ENCODE measurements at regions not wholly inside any gene's neighbourhood (a gene's known extent, or its start where the extent isn't known, plus 50 kb on each side); places are given as distances from the start of the nearest gene placed in this dataset.
"Not testable (repeated sequence)": the region's sequence is repeated elsewhere in the genome, so short reads cannot be mapped to it uniquely, and the experiment has no call there.

DNA sequence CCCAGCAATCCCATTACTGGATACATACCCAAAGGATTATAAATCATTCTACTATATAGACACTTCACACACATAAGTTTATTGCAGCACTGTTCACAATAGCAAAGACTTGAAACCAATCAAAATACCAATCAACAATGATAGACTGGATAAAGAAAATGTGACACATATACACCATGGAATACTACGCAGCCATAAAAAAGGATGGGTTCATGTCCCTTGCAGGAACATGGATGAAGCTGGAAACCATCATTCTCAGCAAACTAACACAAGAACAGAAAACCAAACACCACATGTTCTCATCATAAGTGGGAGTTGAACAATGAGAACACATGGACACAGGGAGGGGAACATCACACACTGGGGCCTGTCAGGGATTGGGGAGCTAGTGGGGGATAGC, 475.4 kb upstream of the NFIA start:
- H3K4me3 ChIP-seq (ENCODE audit: low read length); DNase-seq (ENCODE audit: low read depth, low spot score): not testable (repeated sequence)

DNA sequence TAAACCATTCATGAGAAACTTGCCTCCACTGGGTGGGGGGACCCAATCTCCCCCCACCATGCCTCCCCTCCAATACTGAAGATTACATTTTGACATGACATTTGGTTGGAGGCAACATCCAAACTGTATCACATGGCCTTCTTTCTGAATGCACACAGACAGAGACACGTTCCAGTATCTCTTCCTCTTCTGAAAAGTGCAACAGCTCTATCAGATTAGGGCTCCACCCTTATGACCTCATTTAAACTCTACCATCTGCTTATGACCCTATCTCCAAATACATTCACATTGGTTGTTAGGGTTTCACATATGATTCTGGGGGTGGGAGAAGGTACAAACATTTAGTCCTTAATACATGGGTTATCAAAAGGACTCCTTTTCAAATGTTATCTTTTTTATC, 481.8 kb upstream of the NFIA start:
- no peak overlapping the region for H3K4me3 ChIP-seq (ENCODE audit: low read length)
- no peak for DNase-seq (ENCODE audit: low read depth, low spot score)

DNA sequence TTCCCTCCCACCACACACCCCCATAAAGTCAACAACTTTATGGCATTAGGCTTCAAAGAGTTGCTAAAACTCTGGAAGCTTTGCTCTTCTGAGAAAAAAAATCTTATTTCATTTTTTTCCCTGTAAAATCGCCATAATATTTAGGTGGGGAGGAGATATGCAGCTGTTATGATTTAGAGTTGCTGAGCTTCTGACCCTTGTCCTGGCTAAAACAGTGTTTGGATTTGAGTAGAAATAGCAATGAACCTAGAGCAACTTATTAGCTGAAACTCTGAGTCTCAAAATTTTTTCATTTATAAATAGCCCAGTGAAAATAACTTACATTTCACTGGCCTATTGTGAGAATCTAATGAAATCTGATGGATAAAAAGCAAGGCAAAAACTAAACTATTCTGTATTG, 482.8 kb upstream of the NFIA start:
- no peak overlapping the region for H3K4me3 ChIP-seq (ENCODE audit: low read length)
- no peak for DNase-seq (ENCODE audit: low read depth, low spot score)

DNA sequence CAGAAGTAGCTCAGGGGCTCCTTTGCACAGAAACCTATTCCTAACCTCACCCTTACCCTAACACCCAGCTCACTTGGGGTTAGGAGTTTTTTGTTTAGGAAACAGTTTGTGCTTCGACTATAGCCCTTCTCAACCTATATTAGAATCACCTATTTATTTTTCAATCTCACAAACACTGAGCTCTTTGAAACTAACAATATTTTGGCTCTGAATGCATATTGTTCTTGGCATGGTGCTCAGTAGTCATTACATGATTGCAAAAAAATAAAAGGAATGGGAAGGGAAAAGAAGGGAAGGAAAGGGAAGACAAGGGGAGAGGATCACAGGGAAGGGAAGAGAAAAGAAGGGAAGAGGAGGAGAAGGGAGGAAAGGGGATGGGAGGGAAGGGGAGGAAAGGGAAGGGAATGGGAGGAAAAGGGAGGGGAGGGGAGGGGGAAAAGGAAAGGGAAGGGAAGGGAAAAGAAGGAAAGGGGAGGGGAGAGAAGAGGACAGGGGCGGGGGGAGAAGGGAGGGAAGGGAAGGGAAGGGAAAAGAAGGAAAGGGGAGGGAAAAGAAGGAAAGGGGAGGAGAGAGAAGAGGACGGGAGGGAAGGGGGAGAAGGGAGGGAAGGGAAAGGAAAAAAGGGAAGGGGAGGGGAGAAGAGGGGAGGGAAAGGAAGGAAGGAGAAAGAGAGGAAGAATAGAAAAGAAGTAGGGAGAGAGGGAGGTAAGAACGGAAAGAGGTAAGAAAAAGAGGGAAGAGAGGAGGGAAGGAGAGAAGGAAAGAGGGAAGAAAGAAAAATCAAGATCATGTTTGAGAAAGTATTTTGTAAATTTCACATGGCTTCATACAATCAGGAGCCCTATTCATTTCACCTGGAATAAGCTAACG, 484.1 kb upstream of the NFIA start:
- DNase-seq (ENCODE audit: low read depth, low spot score): no peak
- H3K4me3 ChIP-seq (ENCODE audit: low read length): no peak overlapping the region

DNA sequence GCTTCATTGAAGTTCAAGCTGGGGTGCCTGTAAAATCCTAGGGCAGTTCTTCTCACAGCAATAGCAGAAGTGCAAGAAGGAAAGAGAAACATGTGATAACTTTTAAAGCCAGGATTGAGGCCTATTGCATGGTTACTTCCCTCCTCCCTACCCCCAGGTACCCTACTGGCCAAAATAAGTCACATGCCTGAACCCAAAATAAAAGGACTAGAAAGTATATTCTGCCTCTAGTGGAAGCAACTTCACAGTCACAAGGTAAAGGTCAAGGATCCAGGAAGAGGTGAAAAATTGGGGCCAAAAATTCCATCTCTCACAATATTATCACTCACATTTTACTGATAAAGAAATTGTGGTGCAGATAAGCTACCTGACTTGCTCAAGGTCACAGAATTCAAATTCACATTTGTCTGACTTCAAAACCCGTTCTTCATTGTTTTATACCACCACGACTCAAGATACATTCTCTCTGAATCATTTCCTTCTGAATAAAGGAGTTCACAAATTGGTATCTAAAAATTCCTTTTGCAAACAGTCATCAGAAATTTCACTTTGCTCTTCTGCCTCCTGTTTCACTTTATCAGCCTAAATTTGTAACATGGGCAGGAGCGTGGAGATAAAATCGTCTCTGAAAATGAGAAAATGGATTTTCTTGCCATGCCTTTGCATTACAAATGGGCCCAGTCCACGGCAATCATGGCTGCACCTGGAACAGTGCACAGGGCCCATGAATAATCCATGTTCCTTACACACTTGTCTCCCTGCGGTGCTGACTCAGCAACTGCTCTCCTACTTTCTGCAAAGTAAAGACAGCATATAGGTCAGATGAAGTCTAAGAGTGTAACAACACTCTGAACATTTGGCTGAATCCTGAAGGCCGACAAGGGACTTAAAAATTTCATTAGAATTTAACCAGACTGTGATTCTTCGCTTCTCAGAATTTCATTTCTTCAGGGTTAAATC, 485.3 kb upstream of the NFIA start:
- DNase-seq (ENCODE audit: low read depth, low spot score): no peak
- no peak overlapping the region for H3K4me3 ChIP-seq (ENCODE audit: low read length)

DNA sequence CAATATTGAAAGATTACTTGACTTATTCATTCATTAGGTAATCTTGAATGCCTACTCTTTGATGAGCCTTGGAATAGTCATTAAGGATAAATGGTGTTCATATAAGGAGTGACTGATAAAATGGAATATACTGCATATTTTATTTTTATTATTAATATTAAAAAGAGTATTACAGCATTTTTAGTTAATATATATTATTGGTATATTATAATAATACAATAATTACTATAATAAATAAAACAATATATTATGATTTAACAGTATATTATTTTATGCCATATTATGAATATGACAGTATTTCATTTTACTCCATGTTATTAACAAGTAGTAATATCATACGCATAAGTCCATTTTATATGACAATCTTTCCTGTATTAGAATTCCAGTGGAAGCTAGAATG, 490.8 kb upstream of the NFIA start:
- DNase-seq (ENCODE audit: low read depth, low spot score): no peak
- no peak overlapping the region for H3K4me3 ChIP-seq (ENCODE audit: low read length)

DNA sequence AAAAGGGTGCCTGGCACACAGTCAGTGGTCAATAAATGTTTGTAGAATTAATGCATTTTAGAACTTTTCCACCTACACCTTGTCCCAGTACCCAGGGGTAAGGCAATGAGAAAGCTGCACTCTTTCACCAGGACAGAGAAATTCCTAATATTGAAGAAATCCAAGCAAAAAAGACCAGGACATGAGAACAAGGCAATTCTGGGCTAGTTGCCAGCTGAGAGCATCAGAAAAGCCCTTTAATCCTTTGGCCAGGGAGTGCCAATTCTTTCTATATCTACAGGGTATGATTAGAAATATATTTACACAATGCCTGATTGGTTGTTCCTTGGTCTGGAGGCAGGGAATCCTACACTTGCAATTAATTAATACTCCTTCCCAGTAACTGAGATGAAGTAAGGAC, 492.4 kb upstream of the NFIA start:
- H3K4me3 ChIP-seq (ENCODE audit: low read length): no peak overlapping the region
- DNase-seq (ENCODE audit: low read depth, low spot score): no peak

DNA sequence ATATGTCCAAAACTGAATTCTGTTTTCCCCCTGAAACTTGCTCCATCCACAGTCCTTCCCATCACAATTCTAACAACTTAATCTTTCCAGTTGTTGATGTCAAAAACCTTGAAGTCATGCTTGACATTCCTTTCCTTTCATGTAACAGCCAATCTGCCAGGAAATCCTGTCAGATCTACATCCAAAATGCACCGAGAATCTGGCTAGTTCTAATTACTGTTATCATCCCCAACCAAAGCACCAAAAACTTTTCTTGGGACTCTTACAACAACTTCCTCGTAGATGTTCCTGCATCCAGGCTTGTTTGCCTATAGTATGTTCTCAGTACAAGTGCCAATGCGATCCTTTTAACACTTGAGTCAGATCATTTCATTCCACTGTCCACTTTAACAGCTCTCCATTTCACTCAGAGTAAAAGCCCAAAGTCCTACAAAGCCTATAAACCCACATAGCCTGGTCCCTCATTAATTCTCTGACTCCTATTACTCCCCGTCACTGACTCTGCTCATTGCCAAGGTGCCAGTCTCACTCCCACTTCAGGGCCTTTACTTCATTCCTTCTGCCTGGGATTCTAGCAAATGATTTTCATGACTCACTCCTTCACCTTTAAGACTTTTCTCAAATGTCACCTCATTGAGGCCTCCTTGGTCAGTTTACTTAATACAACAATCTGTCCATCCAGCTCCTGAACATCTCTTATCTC, 493.2 kb upstream of the NFIA start:
- no peak for DNase-seq (ENCODE audit: low read depth, low spot score)
- H3K4me3 ChIP-seq (ENCODE audit: low read length): no peak overlapping the region

DNA sequence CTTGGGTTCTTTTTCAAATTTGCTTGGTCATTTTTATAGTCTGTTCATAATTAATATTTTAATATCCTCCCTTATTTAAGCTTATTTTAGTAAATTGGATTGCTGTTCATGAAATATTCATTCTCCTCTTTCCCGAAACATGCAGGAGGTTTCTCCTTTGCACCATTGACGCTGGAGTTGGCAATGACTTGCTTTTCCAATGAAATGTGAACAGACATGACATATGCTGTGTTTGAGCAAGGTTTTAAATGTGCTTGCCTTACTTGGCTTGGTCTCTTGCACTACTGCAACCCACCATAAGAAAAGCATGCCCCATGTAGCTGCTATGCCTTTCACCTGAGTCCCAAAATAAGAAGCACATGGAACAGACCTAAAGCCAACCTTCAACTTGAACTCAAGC, 498.0 kb upstream of the NFIA start:
- H3K4me3 ChIP-seq (ENCODE audit: low read length): no peak overlapping the region
- DNase-seq (ENCODE audit: low read depth, low spot score): no peak

DNA sequence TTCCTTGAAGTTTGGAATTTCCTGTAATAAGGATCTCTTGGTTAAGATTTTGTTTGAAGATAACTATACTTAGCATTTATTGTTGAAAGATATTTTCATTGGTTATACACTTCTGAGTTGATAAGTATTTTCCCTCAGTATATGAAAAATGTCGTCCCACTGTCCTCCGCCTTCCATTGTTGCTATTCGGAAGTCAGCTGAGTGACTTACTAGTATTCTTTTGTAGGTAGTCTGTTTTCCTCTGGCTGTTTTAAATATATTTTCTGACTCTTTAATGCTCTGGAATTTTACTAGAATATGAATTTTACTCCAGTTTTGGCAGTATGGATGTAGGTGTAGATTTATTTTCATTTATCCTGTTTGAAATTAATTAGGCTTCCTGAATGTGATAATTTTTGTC, 498.7 kb upstream of the NFIA start:
- DNase-seq (ENCODE audit: low read depth, low spot score): no peak
- no peak overlapping the region for H3K4me3 ChIP-seq (ENCODE audit: low read length)

DNA sequence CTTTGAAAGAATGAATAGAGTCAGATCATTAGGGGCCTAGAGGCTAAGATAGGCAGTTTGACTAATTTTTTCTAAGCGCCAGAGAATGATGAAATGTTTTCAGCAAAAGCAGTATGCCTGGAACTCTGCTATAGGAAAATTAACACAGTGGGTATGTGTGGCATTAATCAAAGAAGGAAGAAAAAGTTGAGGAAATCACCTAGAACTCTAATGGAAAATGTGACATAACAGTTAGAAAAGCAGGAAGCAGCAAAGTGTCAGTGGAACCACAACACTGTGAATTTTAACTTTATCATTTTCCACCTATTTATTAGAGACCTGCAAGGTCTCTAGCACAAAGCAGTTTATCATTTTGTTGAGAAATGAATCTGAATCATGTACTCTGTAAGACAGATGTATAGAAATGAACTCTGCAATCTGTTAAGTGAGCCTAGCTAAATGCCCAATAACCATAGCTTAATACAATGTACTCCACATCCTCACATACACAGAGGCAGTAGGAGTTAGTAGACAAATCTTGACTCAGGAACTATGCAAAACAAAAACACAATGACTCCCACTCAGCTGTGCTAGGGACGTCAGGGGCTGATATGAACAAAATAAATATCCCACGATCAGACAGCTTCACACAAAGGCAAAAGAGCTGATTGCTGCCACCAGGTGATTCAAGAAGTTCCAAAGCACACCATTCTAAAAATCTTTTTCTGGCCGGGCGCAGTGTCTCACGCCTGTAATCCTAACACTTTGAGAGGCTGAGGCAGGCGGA, 500.7 kb upstream of the NFIA start:
- DNase-seq (ENCODE audit: low read depth, low spot score): no peak

DNA sequence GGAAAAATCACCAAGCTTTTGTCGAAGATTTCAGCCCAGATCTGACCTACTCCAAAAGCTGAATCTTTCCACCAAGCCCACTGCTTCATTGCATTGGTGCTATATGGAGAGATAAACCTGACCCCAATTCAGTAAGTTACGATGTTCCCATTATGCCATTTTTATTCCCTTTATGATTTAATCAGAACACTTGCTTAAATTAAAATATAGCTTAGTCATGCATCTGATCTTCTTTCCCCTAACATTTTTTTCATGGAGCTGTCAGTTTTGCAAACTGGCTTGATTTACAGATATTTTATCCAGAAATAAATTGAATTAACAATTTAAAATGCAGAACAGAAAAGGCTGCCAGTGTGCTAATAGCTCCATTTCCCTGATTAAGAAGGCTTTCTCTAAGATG, 503.5 kb upstream of the C1orf87 start:
- no peak overlapping the region for H3K4me3 ChIP-seq (ENCODE audit: low read length)
- no peak for DNase-seq (ENCODE audit: low read depth, low spot score)

More for the DNA sequence above, 500.7 kb upstream of the NFIA start:
- no peak overlapping the region for H3K4me3 ChIP-seq (ENCODE audit: low read length)

DNA sequence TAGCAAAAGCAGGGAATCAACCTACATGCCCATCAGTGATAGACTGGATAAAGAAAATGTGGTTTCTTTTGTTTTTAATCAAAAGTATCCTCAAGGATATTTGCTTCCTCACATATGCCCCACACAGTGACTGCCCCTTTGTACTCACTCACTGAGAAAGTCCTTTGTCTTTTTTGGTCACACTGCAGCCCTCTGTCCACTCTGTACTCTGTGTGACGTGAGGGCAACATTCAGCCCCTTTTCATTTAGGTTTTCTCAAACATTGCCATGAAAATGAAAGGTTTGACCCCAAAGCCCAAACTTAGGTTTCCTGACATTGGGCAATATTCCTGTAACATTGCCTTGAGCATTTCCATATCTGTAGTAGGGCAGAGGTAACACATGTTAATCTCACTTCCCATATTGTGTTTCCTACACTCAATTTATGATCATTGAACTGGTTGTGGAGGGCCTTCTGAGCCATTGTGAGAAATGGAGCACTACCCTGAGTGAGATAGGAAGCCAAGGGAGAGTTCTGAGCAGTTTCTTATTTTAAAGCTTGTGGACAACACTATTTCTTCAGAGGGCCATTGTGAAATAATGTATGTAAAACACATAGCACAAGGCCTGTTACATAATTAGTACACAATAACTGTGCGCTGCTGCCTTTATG, 501.9 kb upstream of the C1orf87 start:
- no peak for DNase-seq (ENCODE audit: low read depth, low spot score)
- H3K4me3 ChIP-seq (ENCODE audit: low read length): no peak overlapping the region

DNA sequence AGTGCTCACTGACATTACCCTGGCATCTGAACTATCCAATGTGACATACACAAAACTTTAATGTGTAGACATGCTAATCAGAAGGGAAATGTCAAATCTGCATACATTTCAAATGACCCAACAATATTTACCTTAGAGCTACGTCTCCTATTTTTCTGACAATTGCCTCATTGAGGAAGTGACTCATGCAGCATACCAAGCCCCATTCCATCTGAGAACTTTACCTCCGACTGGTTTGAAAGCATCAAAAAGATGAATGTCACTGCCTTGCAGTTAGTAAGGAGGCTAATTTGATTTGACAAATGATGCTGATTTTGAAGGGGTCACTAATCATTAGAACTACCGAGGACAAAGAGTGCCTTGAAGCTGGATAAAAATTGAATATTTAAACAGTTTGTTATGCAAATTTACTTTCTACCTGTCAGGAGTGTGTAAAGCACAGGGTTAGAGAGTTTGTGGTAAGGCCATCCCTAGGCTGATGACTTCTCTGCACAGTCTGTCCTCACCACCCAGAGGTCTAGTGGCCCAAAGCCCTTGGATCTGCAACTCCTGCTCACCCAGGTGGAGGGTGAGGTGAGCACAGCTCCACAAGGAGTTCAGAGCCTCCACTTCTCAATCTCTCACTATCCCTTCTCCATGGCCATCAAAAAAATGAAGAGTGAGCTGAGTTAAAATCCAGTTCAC, 500.3 kb upstream of the C1orf87 start:
- no peak overlapping the region for H3K4me3 ChIP-seq (ENCODE audit: low read length)
- no peak for DNase-seq (ENCODE audit: low read depth, low spot score)

DNA sequence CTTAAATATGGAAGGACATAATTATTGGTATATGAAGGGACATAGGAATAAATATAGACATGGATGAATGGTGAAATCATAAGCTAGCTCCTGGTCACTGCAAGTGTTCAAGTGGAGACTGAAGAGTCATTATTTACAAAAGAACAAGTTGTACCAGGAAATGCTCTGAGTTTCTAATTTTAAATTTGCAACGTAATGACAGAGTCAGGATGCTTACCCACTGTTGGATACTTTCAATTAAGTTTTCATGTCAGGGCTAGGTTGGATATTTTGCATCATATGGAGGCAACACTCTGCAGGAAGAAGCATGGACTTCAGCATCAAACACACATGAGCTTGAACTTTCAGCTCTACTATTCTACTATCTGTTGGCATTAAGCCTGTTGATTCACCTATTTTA, 499.6 kb upstream of the C1orf87 start:
- DNase-seq (ENCODE audit: low read depth, low spot score): no peak
- H3K4me3 ChIP-seq (ENCODE audit: low read length): no peak overlapping the region

DNA sequence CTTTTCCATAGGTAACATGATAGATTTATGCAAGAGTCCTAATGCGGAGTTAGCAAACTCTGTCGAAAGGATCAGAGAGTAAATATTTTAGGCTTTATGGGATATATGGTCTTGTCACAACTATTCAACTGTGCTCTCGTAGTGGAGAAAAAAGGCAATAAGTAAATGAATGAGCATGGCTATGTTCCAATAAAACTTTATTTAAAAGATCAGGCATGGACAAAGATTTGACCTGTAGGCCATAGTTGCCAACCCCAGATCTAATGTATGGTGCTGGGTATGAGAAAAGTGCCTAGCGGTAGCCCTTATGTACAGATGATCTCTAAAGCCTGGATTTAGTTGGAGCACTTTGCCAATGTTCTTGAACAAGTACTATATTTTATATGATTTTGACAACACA, 498.8 kb upstream of the C1orf87 start:
- DNase-seq (ENCODE audit: low read depth, low spot score): no peak
- no peak overlapping the region for H3K4me3 ChIP-seq (ENCODE audit: low read length)

DNA sequence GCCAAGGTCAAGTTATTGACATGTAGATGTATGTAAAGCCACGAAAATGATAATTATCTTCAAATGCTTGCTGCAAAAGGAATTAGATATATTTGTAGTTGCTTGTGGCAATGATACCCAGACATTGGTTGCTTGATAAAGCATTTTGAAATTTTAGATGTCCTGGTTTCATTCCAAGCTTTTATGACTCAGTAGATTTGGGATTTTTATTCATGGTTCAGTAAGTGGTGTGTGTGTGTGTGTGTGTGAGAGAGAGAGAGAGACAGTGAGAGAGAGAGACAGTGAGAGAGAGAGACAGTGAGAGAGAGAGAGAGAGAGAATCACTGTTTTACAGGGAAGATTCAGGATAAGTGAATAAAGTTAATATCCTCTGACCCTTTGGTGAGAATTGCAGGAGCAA, 498.2 kb upstream of the C1orf87 start:
- no peak for DNase-seq (ENCODE audit: low read depth, low spot score)
- H3K4me3 ChIP-seq (ENCODE audit: low read length): no peak overlapping the region

DNA sequence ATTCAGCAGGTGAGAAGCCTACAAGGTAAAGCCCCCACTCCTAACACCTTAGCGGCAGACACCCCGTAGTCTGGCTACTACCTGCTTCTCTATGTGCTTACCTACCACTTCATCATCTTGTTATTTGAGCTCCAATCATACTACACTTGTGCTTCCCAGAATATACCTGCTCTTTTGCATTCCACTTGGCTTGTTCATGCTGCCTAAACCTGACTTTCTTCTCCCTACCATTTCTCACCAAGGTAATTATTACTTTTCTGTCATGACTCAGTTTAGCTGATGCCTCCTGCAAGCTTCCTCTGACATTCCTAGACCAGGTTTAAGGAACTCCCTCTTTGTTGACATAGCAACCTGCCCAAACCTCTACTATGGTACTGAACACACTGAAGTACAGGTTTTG, 495.6 kb upstream of the C1orf87 start:
- H3K4me3 ChIP-seq (ENCODE audit: low read length): no peak overlapping the region
- DNase-seq (ENCODE audit: low read depth, low spot score): no peak
